HEK293T (cell line): ENCODE measurements at regions not wholly inside any gene's neighbourhood (a gene's known extent, or its start where the extent isn't known, plus 50 kb on each side); places are given as distances from the start of the nearest gene placed in this dataset.

Source experiments
- ARNT ChIP-seq: fragments of 450-650 bp; IDR thresholded peaks from 2 replicates; pipeline ENCODE4 v1.6.1; 2017; ENCODE audit warnings: mild to moderate bottlenecking
- CTBP1 ChIP-seq: fragments of 450-650 bp; IDR thresholded peaks from 2 replicates; pipeline ENCODE4 v1.6.1; 2016; ENCODE audit warnings: borderline replicate concordance
- ELF4 ChIP-seq: fragments of 450-650 bp; IDR thresholded peaks from 2 replicates; pipeline ENCODE4 v1.6.1; 2017; ENCODE audit warnings: antibody characterized with exemption
- FOXA1 ChIP-seq: fragments of 450-650 bp; IDR thresholded peaks from 2 replicates; pipeline ENCODE4 v1.6.1; 2016; ENCODE audit warnings: mild to moderate bottlenecking
- FOXK2 ChIP-seq: fragments of 450-650 bp; IDR thresholded peaks from 2 replicates; pipeline ENCODE4 v1.6.1; 2016; ENCODE audit warnings: mild to moderate bottlenecking
- FOXM1 ChIP-seq: fragments of 450-650 bp; IDR thresholded peaks from 2 replicates; pipeline ENCODE4 v1.6.1; 2017; ENCODE audit warnings: mild to moderate bottlenecking, borderline replicate concordance
- L3MBTL2 ChIP-seq: fragments of 450-650 bp; conservative IDR thresholded peaks from 2 replicates; pipeline ENCODE4 v1.6.1; 2016; ENCODE audit warnings: mild to moderate bottlenecking
- SP1 ChIP-seq: fragments of 450-650 bp; IDR thresholded peaks from 2 replicates; pipeline ENCODE4 v1.6.1; 2017
- SUZ12 ChIP-seq: fragments of 450-650 bp; IDR thresholded peaks from 2 replicates; pipeline ENCODE4 v1.6.1; 2016; ENCODE audit warnings: mild to moderate bottlenecking
- TARDBP ChIP-seq: fragments of 450-650 bp; IDR thresholded peaks from 2 replicates; pipeline ENCODE4 v1.6.1; 2016
- ZNF384 ChIP-seq: fragments of 450-650 bp; IDR thresholded peaks from 2 replicates; pipeline ENCODE4 v1.6.1; 2016
- TF ChIP-seq, protein P1 (sequence below): fragments of 450-650 bp; IDR thresholded peaks from 2 replicates; pipeline ENCODE4 v1.6.1; 2016

GRCh38 chr3:35931867-35932266 lies 292.5 kb downstream of the ARPP21 start:
- TF ChIP-seq TARDBP: no peak
- TF ChIP-seq FOXA1: no peak
- no peak for TF ChIP-seq FOXM1
- no peak for TF ChIP-seq L3MBTL2
- TF ChIP-seq CTBP1: no peak
- no peak for TF ChIP-seq SUZ12
- TF ChIP-seq SP1: no peak
- TF ChIP-seq ZNF384: no peak
- TF ChIP-seq, protein P1, sequence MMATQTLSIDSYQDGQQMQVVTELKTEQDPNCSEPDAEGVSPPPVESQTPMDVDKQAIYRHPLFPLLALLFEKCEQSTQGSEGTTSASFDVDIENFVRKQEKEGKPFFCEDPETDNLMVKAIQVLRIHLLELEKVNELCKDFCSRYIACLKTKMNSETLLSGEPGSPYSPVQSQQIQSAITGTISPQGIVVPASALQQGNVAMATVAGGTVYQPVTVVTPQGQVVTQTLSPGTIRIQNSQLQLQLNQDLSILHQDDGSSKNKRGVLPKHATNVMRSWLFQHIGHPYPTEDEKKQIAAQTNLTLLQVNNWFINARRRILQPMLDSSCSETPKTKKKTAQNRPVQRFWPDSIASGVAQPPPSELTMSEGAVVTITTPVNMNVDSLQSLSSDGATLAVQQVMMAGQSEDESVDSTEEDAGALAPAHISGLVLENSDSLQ: no peak
- TF ChIP-seq ARNT: no peak
- TF ChIP-seq FOXK2: no peak
- no peak for TF ChIP-seq ELF4
